ENCODE measurements at regions not wholly inside any gene's neighbourhood (a gene's known extent, or its start where the extent isn't known, plus 50 kb on each side); places are given as distances from the start of the nearest gene placed in this dataset.
"Not testable (repeated sequence)": the region's sequence is repeated elsewhere in the genome, so short reads cannot be mapped to it uniquely, and the experiment has no call there.

GRCh38 chr12:58673021-58673420 lies 247.3 kb downstream of the LRIG3 start:
- DNase-seq, result no peak

GRCh38 chr12:58677833-58678232 lies 242.5 kb downstream of the LRIG3 start:
- not testable (repeated sequence) for DNase-seq

DNA sequence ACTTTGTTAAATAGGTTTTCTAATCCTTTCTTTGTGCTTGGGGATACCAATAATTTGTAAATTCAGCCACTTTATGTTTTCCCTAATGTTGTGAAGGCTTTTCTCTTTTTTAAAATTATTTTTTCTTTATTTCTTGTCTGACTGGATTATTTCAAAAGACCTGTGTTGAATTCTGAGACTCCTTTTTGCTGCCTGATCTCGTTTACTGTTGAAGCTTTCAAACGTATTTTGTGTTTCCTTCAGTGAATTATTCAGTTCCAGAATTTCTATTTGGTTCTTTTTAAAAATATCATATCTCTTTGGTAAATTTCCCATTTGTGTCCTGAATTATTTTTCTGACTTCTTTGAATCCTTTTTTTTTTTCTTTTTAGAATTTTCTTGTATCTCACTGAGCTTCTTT lies 241.6 kb downstream of the LRIG3 start:
- DNase-seq, result no peak

DNA sequence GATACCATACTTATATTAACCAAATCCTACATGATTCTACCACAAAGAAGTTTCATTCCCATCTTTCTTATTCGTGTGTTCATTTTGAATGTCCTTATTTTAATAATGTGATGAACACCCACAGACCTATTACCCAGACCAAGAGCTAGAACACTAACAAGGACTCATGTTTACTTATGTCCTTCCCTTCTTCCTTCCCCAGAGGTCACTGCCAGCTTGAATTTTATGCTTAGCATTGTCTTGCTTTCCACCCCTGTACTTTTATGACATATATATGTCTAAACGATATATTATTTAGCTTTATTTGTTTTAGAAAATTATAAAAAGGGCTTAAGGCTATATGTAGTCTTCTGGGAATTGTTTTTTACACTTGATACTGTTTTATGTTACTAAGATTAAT lies 238.6 kb downstream of the LRIG3 start:
- DNase-seq, result no peak

DNA sequence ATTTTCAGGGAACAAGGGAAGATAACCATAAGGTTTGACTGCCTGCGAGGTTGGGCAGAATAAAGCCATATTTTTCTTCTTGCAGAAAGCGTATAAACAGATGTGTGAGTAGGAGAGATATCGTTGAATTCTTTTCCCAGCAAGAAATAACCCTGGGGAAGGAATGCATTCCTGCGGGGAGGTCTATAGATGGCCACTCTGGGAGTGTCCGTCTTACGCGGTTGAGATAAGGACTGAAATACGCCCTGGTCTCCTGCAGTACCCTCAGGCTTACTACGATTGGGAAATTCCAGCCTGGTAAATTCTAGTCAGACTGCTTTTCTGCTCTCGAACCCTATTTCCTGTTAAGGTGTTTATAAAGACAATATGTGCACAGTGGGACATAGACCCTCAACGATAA lies 225.0 kb downstream of the LRIG3 start:
- no peak for DNase-seq

DNA sequence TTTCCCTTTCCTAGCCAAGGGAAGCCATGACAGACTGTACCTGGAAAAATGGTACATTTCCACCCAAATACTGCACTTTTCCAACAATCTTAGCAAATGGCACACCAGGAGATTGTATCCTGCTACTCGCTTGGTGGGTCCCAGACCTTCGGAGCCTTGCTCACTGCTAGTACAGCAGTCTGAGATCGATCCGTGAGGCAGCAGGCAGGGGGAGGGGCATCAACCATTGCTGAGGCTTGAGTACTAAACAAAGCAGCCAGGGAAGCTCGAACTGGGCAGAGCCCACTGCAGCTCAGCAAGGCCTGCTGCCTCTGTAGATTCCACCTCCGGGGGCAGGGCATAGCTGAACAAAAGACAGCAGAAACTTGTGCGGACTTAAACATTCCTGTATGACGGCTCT lies 218.8 kb downstream of the LRIG3 start:
- DNase-seq, result no peak

DNA sequence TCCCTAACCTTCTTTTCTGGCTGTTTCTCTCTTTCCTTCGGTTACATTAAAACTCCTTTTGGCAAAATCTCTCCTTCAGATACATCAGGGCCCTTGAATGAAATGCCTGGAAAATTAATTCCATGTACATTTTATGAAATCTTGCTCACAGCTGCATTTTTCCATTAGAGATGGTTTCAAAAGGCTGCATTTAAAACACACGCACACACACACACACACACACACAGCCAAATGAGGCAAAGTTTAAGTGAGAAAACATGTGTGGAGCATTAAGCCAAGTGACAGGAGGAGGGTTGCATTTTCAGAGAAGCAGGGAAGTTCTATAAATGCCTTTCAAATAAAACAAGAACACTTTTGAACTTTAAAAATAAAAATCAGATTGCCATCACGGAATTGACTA lies 216.4 kb downstream of the LRIG3 start:
- no peak for DNase-seq

DNA sequence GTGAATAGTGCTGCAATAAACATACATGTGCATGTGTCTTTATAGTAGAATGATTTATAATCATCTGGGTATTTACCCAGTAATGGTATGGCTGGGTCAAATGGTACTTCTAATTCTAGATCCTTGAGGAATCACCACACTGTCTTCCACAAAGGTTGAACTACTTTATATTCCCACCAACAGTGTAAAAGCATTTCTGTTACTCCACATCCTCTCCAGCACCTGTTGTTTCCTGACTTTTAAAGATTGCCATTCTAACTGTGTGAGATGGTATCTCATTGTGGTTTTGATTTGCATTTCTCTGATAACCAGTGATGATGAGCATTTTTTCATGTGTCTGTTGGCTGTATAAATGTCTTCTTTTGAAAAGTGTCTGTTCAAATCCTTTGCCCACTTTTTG lies 215.5 kb downstream of the LRIG3 start:
- DNase-seq, result not testable (repeated sequence)

GRCh38 chr12:58710901-58711300 lies 209.4 kb downstream of the LRIG3 start:
- no peak for DNase-seq

DNA sequence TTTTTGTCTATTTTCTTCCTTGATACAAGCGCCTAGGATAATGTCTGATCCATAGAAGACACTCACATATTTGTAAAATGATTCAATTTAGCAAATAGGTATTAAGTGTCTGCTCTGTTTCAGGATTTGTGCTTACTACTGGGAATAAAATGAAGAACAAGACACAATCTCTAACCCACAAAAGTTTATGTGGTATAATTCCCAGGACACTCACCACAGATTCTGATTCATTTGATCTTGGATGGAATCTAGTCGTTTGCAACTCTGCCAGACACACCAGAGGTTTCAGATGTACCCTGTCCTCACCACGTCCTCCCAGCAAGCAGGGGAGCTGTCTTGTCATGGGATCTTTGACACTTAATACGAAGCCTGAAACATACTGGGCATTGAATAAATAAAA lies 208.3 kb downstream of the LRIG3 start:
- no peak for DNase-seq

- no peak for DNase-seq
Measured at GRCh38 chr12:58712976-58713375, 207.3 kb downstream of the LRIG3 start.

DNA sequence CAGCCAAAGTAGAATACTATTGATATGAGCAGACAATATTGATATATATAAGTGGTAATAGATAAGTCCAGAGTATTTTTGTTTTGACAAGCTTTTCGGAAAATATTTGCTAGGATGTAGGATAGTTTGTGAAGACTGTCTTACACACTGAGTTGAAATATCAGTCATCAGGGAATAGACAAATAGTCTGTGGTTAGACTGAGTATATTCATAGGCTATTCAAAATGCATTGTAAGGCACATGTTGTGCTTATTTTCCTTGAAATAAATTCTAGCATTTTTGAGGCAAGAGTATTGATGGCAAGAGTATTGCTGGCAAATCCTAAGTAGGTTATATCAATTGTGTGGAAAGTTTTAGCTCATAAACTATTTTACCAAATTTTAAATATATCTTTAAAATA lies 201.1 kb downstream of the LRIG3 start:
- no peak for DNase-seq

GRCh38 chr12:58720421-58720820 lies 199.9 kb downstream of the LRIG3 start:
- DNase-seq, result no peak

DNA sequence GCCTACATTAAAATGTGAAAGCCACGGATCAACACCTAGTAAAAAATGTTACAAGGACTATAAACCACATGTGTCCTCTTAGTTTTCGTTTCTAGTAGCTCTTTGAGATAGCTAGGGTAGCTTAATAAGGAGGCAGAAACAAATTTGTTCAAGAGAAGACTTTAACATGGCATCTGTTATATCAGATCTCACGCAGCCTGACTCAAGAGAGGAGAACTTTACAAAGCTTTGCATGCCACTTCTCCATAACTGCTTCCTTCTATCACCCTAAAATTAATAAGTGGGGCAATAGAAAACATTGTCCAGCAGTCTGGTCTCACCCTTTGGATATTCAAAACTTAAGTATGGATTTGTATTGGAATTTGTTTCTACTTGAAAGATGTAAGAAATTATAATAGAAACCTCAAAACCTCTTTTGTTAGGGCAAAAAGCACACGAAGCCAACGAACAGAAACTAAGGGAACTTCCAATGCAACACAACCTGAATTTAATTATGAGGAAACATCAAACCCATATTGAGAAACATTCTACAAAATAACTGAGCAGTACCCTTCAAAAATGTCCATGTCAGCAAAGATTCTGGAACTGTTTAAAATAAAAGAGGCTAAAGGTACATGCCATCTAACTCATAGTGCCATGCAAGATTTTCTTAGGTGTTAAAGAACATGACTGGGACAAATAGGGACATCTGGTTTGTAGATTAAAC lies 194.8 kb downstream of the LRIG3 start:
- no peak for DNase-seq

- no peak for DNase-seq
Measured at GRCh38 chr12:58727521-58727920, 192.8 kb downstream of the LRIG3 start.

GRCh38 chr12:58728397-58728796 lies 191.9 kb downstream of the LRIG3 start:
- no peak for DNase-seq

- DNase-seq, result no peak
Measured at GRCh38 chr12:58731096-58731495, 189.2 kb downstream of the LRIG3 start.

DNA sequence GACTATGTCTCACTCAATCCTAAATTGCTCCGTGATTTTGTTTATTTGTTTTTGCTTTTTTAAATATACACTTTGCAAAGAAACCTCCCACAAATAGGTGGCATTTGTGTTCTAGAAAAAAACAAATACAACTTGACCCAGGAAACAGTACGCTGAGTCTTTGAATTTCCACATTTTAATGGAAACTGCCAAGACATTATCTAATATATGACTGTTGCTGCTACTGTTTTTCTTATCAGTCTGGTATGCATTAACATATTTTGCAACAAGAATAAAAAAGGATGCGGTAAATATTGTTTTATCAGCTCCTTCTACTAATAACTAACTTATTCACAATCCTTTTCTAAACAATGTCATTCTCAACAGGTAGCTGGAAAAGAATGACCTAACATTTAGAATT lies 187.4 kb downstream of the LRIG3 start:
- no peak for DNase-seq

- no peak for DNase-seq
Measured at GRCh38 chr12:58741226-58741625, 179.1 kb downstream of the LRIG3 start.

GRCh38 chr12:58745348-58746125 lies 174.8 kb downstream of the LRIG3 start:
- no peak for DNase-seq

DNA sequence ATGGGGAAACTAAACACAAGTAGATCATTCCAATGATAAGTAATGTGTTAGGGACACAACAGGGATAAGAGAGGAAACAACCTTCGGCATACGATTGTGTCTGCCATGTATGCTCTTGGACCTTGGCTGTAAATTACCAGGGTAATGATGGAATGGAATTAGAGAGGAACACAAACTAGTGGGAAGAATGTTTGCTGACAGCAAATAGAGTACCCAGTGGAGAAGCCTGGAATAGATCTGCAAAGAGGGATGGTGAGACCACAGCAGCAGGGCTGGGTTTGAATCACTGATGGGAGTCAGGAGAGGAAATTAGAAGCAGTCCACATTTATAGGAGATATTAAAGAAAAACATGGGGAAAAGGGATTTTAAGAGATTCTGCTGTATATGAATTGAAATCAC lies 172.8 kb downstream of the LRIG3 start:
- no peak for DNase-seq

DNA sequence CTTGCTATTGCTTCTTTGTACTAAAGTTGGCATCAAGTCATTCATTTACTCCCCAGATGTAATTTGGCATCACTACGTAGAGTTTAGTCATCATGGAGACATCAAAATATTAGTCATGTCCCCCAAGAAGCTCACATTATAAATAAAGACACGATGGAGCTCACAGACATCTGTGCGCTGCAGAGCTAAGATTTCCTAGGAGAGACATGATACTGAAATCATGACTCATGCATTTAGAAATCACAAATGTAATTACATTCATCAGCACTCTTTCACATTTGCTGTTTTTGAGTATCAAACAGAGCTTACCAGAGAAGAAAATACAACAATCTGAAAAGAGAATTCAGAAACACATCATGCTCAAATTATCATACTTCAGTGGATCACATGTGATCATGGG lies 169.8 kb downstream of the LRIG3 start:
- no peak for DNase-seq

DNA sequence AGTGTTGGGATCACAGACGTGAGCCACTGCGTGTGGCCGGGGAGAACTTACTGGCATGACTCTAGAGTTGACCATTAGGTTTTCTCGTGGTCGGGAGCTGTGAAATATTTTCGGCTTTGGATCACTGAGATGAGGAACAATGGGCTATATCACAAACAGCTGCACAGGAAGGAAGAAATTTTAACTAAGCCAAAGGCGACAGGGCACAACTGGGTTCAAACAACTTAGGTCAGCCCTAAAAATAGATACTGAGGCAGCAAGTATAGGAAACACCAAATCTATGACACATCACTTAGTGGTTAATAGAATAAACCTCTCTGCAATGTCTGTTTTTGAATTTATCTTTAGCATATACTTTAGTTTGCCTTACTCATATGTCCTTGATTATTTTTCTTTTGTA lies 162.9 kb downstream of the LRIG3 start:
- DNase-seq, result no peak

GRCh38 chr12:58759745-58760144 lies 160.6 kb downstream of the LRIG3 start:
- DNase-seq, result not testable (repeated sequence)

GRCh38 chr12:58761308-58761707 lies 159.0 kb downstream of the LRIG3 start:
- DNase-seq, result no peak

All from CD4-positive, alpha-beta T cell treated with Interleukin-17A for 1 hour (primary cell).